ENCODE measurements at regions not wholly inside any gene's neighbourhood (a gene's known extent, or its start where the extent isn't known, plus 50 kb on each side); places are given as distances from the start of the nearest gene placed in this dataset.

GRCh38 chr9:91143162-91143561 is 218.6 kb downstream of the AUH start:
- DNase-seq = no peak
- in situ Hi-C loops (cut with MboI; ENCODE audit: low pct_unique_long_range_greater_than_20kb, low sequenced_read_pairs) = no loop called here

GRCh38 chr9:91143642-91144041 is 218.1 kb downstream of the AUH start:
- no peak for DNase-seq
- in situ Hi-C loops (cut with MboI; ENCODE audit: low pct_unique_long_range_greater_than_20kb, low sequenced_read_pairs) = no loop called here

- no peak for DNase-seq
- in situ Hi-C loops (cut with MboI; ENCODE audit: low pct_unique_long_range_greater_than_20kb, low sequenced_read_pairs) = no loop called here
Measured at GRCh38 chr9:91144769-91145168, 216.9 kb downstream of the AUH start.

GRCh38 chr9:91145496-91145895 is 216.2 kb downstream of the AUH start:
- in situ Hi-C loops (cut with MboI; ENCODE audit: low pct_unique_long_range_greater_than_20kb, low sequenced_read_pairs) = no loop called here
- DNase-seq = no peak

- no peak for DNase-seq
- in situ Hi-C loops (cut with MboI; ENCODE audit: low pct_unique_long_range_greater_than_20kb, low sequenced_read_pairs) = no loop called here
Measured at GRCh38 chr9:91146391-91147019, 215.2 kb downstream of the AUH start.

- in situ Hi-C loops (cut with MboI; ENCODE audit: low pct_unique_long_range_greater_than_20kb, low sequenced_read_pairs) = no loop called here
Measured at GRCh38 chr9:91147079-91147708, 214.5 kb downstream of the AUH start.

GRCh38 chr9:91148306-91148705 is 213.4 kb downstream of the AUH start:
- DNase-seq = no peak
- in situ Hi-C loops (cut with MboI; ENCODE audit: low pct_unique_long_range_greater_than_20kb, low sequenced_read_pairs) = no loop called here

More at GRCh38 chr9:91147079-91147708, 214.5 kb downstream of the AUH start:
- DNase-seq = no peak

GRCh38 chr9:91150273-91150997 is 211.3 kb downstream of the AUH start:
- in situ Hi-C loops (cut with MboI; ENCODE audit: low pct_unique_long_range_greater_than_20kb, low sequenced_read_pairs) = no loop called here
- DNase-seq = no peak

GRCh38 chr9:91150998-91151717 is 210.6 kb downstream of the AUH start:
- DNase-seq = peak; percentile 94
- in situ Hi-C loops (cut with MboI; ENCODE audit: low pct_unique_long_range_greater_than_20kb, low sequenced_read_pairs) = no loop called here

- in situ Hi-C loops (cut with MboI; ENCODE audit: low pct_unique_long_range_greater_than_20kb, low sequenced_read_pairs) = no loop called here
- no peak for DNase-seq
Measured at GRCh38 chr9:91151718-91152095, 210.0 kb downstream of the AUH start.

- DNase-seq = no peak
- in situ Hi-C loops (cut with MboI; ENCODE audit: low pct_unique_long_range_greater_than_20kb, low sequenced_read_pairs) = no loop called here
Measured at GRCh38 chr9:91154686-91155085, 207.0 kb downstream of the AUH start.

GRCh38 chr9:91155181-91155580 is 206.5 kb downstream of the AUH start:
- DNase-seq = no peak
- in situ Hi-C loops (cut with MboI; ENCODE audit: low pct_unique_long_range_greater_than_20kb, low sequenced_read_pairs) = no loop called here

- in situ Hi-C loops (cut with MboI; ENCODE audit: low pct_unique_long_range_greater_than_20kb, low sequenced_read_pairs) = no loop called here
- DNase-seq = no peak
Measured at GRCh38 chr9:91155746-91156376, 205.9 kb downstream of the AUH start.

GRCh38 chr9:91156451-91157234 is 205.1 kb downstream of the AUH start:
- DNase-seq = no peak
- in situ Hi-C loops (cut with MboI; ENCODE audit: low pct_unique_long_range_greater_than_20kb, low sequenced_read_pairs) = no loop called here

- in situ Hi-C loops (cut with MboI; ENCODE audit: low pct_unique_long_range_greater_than_20kb, low sequenced_read_pairs) = no loop called here
- no peak for DNase-seq
Measured at GRCh38 chr9:91157883-91158282, 203.8 kb downstream of the AUH start.

- no peak for DNase-seq
- in situ Hi-C loops (cut with MboI; ENCODE audit: low pct_unique_long_range_greater_than_20kb, low sequenced_read_pairs) = no loop called here
Measured at GRCh38 chr9:91158286-91158685, 203.4 kb downstream of the AUH start.

GRCh38 chr9:91158946-91159345 is 202.8 kb downstream of the AUH start:
- no peak for DNase-seq
- in situ Hi-C loops (cut with MboI; ENCODE audit: low pct_unique_long_range_greater_than_20kb, low sequenced_read_pairs) = no loop called here

- DNase-seq = no peak
- in situ Hi-C loops (cut with MboI; ENCODE audit: low pct_unique_long_range_greater_than_20kb, low sequenced_read_pairs) = no loop called here
Measured at GRCh38 chr9:91159664-91160121, 202.0 kb downstream of the AUH start.

GRCh38 chr9:91160181-91160580 is 201.5 kb downstream of the AUH start:
- DNase-seq = no peak
- in situ Hi-C loops (cut with MboI; ENCODE audit: low pct_unique_long_range_greater_than_20kb, low sequenced_read_pairs) = no loop called here

Measured in KBM-7 (cell line).